Thyroid gland (tissue), 4 donors: ENCODE measurements at regions not wholly inside any gene's neighbourhood (a gene's known extent, or its start where the extent isn't known, plus 50 kb on each side); places are given as distances from the start of the nearest gene placed in this dataset.

Experiments used
- CTCF ChIP-seq, 6 experiments: fragments of 200-600 bp in 3 of 6; fragments of 450-650 bp in 3 of 6; sonication (generic) in 3 of 6; IDR thresholded peaks; one replicate each; pipeline ENCODE4 v1.5.1; 2016 to 2019; ENCODE audit warnings: antibody characterized with exemption in 6 of 6, mild to moderate bottlenecking in 2 of 6, inconsistent platforms in 1 of 6, moderate library complexity in 1 of 6
- POLR2A ChIP-seq, 2 donors: fragments of 450-650 bp; IDR thresholded peaks; one replicate each; pipeline ENCODE4 v1.6.1; 2017; ENCODE audit warnings: antibody characterized with exemption in 2 of 2, mild to moderate bottlenecking in 2 of 2, moderate library complexity in 1 of 2

- TF ChIP-seq CTCF (IDR thresholded peaks at IDR 0.05) (no peak), POLR2A (IDR thresholded peaks at IDR 0.05) (no peak)
Measured at GRCh38 chr17:69822314-69822875, 252.6 kb upstream of the KCNJ16 start.
